ENCODE measurements at regions not wholly inside any gene's neighbourhood (a gene's known extent, or its start where the extent isn't known, plus 50 kb on each side); places are given as distances from the start of the nearest gene placed in this dataset.

GRCh38 chr9:107999890-108000289 is 510.3 kb upstream of the KLF4 start:
- peak in 2 of 3 experiments; percentile 44 to 49; a peak in 4 of 6 replicates for TF ChIP-seq CTCF (IDR thresholded peaks at IDR 0.05 in 2 of 3, conservative IDR thresholded peaks at IDR 0.05 in 1 of 3; ENCODE audit: borderline replicate concordance in 1 of 3, insufficient read depth in 1 of 3, low read depth in 2 of 3, low read length in 2 of 3)
- no peak for TF ChIP-seq EGR1 (IDR thresholded peaks at IDR 0.05; ENCODE audit: low read depth)
- no peak for TF ChIP-seq CEBPB (IDR thresholded peaks at IDR 0.05; ENCODE audit: low read depth)
- no peak; the same call in 1 of the 2 replicates for TF ChIP-seq POLR2AphosphoS5 (IDR thresholded peaks at IDR 0.05; ENCODE audit: low read depth, low read length)
- TF ChIP-seq SRF (IDR thresholded peaks at IDR 0.05; ENCODE audit: low read depth) = no peak
- no peak for TF ChIP-seq POLR2A (IDR thresholded peaks at IDR 0.05; ENCODE audit: borderline replicate concordance, extremely low read depth, insufficient read depth, insufficient read length)

Data from HCT116 (cell line).